ENCODE measurements at regions not wholly inside any gene's neighbourhood (a gene's known extent, or its start where the extent isn't known, plus 50 kb on each side); places are given as distances from the start of the nearest gene placed in this dataset.

DNA sequence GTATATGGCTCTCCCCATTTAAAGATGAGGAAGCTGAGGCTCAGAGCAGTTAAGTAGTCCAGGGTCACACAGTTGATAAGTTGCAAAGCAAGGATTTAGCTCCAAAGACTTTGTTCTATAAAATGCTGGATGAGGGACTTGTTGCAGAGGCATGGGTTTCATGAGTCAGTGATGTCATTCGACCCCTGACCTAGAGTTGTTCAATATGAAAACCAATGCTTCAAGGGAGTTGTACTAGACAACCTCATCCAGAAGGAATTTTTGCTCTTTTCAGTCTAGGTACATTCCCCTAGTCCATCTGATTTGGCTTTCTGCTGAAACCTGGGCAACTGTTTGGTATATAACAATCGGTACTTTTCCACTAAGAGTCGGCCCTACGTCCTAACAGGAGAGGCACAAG, 550.4 kb downstream of the EBF1 start:
- no peak for DNase-seq

DNA sequence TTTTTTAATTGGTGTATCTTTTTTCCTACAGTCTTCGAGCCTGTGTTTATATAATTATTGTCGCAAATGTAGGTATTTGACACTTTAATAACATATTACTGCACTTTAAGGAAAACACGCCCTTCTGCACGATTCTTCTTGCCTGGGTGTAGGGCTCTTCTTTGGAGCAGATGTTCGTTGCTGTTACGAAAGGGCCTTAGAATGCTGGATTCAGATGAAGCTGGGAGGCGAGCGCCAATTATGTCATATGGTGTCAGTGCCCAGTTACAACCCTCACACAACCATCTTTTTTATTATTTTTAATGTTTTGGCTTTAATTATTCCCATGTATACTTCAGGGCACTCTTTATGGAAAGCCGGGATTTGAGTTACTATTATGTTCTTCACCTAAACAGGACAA, 553.0 kb downstream of the EBF1 start:
- DNase-seq: no peak

DNA sequence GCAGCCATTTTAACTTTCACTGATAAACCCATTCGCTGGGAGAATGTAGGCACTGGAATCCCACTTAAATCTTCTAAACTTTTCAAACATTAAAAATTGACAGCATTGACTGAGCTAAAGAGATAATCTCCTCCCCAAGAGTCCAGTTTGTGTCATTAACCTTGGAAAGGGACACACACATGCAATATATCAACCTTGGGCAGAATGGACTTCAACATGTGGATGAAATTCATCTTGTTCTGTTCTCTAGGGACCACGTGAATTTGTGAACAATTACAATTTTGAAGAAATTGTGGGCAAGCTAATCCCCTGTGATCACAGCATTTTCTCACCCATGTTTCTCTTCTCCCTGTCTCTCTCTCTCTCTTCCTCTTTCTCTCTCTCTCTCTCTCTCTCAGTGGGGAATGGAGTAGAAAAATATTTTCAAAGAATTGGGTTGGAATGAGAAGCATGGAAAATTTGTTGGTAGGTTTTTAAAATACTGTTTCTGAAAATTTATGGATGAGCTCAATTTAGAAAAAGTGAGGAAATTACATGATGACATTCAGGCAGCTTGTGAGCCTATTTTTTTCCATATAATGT, 553.7 kb downstream of the EBF1 start:
- DNase-seq: no peak

DNA sequence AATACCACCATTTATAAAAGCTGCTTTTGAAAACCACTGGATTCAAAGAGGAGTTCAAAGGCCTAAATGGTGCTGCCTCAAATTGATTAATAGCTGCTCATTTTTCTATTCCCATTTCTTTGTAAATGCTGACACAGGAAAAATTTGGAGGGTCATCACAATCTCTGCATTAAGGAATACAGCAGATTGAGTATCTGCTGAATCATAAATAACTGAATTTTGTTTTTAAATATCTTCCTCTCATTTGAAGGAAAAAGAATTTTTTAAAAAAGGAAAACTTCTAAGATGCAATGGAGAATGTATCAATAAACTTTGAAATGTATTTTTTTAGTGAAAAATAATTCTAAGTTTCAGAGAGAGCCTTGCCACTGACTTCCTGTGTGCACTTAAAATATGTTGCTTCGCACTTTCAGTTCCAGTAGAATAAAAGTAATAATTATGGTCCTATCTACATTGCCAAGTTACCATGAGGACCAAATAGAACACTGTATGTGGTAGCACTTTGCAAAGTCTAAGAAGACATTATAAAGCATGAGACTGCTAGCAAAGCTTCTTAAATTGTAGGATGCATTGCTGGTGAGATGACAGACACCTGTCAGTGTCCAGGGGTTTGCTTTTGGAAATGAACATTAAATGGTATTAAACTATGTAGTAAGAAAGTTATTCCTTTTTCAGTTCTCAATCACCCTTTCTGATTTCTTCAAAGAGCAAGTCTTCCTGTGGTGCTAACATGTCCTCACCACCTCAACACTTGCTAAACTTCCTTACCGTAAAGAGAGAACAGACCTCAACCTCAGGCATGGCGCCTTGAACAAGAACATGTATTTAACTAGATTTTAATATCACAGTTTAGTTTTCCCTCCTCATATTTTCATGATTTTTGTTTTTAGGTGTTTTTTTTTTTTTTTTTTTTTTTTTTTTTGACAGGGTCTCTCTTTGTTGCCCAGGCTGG, 555.1 kb downstream of the EBF1 start:
- no peak for DNase-seq

DNA sequence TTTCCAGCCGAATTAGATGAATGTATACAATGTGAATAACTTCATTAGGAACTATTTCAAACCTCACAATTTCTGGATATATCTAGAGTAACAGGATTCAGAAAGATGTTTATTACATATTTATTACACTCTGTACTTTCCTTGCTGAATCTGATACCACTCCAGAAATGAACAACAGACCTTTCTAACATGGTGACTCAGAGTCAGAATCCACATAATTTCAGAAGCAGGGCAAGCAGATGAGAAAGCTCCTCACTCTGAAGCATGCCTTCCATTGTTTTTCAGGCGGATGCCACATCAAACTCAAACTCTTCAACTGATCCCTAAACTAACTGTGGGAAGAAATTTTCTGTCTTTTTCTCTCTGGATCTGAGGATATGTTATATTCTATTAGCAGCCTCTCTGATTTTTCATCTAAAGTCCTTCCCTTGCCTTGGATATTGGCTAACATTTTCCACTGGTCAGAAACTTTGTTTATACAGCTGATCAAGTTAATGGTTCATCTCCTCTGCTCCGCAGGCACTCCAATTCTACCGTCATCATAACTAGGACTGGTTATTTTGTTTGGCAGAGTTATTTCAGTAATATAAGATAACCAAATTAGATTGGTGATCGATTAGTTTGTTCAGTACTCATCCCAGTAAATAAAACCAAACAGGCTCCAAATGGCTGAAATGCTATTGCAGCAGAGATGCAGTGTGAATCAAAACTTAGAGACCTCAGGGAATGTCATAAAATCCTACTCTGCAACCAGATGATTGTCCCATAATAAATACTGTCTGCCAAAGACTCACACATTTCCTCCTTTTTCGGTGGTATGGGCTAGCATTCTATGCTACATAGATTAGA, 556.0 kb downstream of the EBF1 start:
- DNase-seq: no peak

DNA sequence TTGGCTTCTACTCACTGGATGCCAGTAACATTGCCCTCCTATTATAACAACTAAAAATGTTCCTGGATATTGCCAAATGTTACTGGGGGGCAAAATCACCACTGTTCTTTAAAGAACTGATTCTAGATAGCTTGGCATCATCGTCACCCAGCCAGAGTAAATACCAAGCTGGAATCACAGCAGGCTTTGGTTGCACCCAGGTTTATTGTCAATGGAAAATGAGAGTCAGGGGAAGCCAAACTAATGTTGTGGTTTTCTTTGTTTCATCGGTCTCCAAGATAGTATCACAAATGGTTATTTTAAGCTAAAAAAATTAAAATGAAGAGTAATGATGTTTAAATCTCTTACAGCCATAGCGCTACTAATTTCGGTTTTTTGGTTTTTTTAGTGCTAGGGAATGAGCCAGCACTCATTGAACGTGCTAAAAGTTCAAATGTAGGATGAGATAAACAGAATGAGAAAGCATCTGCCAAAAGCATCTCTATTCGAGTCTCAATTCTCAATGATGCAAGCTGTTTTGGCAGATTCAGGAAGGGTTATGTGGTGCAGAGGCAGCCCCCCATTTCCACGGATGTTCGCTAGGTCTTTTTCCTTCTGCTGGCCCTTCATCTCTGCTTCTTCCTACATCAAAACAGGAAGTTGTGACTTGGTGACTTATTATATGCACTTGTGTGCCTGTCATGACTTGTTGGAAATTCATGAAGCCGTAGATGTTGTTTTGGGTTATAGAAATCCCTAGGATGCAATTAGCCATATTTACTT, 558.0 kb downstream of the EBF1 start:
- DNase-seq: no peak

DNA sequence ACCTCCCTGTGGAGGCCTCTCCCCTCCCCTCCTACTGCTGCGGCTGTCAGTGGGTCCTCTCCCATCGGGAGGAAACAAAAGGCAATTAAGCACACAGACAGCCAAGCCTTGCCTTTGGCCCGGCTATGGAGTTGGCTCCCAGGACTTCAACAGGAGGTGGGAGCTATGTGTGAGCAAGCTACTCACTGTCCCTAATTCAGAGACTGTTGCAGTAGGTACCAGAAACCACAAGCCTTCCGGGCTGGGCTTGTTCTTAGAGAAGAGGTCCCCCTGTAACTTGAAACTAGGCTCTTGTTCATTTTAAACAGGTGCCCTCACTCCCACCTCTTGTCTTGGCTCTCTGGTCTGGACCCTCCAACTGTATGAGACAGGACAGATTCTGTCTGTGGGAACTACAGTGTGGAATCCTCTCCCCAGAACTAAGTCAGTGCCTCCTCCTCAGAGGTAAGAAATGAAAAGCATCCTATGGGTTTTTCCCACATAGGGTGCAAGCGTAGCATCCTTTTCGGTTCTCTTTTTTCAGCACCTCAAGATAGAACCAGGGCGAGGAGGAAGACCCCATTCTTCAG, 561.1 kb downstream of the EBF1 start:
- DNase-seq: no peak

DNA sequence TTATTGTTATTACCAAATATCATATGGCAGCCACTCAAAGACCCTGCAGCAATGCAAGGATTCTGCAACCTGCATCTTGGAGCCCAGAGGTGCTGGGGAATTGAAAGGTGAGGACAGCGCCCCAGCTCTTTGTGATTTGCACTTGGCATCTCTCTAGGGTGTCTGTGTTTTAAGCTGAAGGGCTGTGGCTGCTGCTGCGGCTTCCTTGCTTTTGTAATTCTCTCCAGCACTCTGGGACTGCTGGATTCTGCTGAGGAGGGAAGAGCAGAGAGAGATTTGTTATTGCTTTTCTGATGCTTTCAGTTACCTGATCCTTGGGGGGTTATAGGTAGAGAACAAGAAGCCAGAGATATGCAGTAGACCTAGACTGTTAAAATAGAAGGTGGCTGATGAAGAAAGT, 562.4 kb downstream of the EBF1 start:
- DNase-seq: no peak

DNA sequence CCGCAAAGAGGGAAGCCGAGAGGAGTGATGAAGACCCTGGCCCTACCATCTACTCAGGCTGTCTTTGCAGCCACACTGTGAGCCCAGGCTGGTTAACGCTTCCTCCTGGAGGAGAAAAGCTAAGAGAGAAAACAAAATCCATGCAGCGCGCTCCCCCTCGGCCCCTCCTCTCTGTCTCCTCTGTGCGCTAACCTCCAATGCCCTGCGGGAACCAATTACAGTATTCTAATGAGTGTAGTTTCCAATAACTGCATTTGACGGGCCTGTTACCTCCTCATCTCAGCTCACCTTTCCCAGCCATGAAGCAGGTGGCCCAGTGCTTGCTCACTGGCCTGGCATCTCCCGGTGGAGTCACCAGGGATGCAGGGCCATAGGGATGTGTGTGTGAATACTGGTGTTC, 565.5 kb downstream of the EBF1 start:
- DNase-seq: no peak

DNA sequence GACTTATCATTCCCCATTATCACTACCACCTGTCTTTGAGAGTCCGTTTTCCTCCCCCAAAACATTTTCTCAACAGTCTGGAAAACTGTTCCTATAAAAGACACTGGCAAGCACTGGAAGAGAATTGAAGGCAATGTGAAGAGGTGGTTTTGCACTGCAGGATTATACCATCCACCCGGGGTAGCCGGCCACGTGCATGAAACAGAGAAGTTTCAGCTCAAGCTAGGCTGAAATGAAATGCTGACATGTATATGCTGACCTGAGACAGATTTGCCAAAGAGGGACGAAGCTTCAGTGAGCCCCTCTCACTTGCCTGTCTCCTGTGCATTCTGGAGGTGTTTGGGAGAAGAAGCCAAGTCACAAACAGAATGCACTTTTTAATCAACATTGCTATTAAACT, 567.0 kb downstream of the EBF1 start:
- no peak for DNase-seq

DNA sequence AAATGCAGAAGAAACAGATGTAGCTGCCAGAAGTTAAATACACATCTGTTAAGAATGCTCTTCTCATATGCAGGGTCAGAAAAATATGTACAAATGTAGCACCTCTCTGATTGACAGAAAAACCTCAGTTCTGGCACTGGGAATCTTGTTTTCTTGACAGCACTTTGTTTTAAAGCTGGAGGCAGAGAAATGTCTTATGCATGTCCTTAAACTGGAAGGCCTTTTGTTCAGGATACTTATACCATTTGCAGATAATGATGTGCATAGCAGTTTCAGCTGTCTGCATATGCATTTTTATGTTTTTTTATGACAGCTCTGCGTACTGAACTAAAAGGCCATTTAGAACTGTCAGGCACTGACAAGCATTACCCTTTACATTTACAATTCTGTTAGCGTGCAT, 567.9 kb downstream of the EBF1 start:
- DNase-seq: no peak

DNA sequence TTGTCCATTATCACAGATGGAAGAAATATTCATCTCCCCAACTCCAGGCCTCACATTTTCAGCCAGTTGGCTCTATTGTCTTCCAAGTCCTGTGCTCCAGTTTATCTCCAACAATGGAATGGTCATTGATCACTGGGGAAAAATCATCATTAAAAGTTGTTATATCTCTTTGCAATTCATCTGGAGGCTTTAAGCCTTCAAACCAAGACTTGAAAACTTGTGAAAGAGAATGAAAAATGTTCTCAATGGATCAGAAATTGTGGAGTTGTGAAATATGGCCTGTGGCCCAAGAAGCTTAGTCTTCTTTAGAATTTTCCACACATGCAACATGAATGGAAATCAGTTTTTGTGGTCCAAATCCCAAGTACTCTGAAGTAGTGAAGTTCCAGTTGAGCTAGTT, 569.6 kb downstream of the EBF1 start:
- no peak for DNase-seq

DNA sequence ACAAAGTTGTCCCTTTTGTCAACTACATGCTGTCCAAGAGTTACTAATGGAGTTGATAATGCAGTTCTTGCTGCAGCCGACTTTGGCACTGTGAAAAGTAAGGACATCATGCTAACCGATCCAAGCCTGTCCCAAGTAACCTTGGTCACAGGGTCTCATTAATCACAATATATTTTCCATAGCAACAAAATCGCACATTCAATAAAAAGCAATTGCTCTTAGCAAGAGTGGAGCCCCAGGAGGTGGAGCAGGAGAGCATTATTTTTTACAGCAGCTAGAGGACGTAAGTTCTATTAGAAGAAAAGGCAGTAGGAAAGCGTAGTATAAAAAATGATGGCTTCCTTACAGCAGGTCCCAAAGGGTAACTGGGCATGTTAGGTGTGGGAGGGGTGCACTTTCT, 570.3 kb downstream of the EBF1 start:
- no peak for DNase-seq

DNA sequence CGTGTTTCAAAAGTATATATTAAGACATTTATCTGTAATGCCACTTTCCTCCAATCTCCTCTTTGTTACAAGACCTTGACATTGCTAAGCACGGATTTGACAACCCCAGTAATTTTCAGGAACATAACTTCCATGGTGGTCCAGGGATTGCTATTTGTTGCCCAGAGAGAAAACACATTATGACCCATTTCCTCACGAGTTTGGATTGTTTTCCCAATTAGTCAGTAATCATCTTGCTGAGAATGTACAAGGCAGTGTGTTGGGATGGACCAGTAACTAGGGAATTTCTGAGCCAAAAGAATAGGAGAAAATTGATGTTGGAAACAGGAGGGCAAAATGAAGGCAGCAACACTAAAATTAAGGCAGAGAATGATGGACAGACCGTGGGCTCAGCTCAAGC, 574.1 kb downstream of the EBF1 start:
- DNase-seq: no peak

DNA sequence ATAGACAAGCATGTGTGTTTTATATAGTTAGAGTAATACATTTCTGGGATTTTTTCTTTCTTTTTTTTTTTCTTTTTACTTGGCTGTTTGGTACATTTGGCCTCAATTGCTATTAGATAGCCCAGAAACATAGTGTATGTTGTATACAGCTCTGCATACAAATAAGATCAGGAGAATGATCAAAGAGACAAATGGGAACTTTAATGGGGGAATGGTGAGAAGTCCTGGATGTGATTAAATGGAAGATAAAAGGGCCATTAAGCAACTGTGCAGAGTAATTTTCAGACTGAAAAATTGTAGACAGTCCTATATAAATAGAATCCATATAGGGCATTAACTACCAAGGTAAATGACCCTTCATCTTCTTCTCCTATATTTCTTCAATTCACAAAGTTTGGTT, 575.6 kb downstream of the EBF1 start:
- DNase-seq: no peak

DNA sequence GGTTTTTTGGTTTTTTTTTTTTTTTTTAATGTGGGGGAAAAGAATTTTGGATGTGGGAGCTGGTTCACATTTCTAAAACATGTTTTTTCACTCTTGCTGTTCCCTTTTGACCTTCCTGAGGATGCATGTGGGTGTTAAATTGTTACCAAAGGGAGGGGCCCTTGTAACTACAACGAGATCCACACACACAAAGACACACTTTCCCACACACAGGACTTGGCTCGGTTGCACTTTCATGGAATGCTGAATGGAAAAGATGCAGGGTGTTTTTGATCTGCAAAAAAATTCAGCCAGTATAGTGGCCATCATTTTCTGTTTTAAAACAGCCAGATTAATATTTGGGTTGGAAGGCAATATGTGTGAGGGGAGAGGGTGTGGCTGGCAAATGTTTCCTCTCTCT, 576.9 kb downstream of the EBF1 start:
- no peak for DNase-seq

DNA sequence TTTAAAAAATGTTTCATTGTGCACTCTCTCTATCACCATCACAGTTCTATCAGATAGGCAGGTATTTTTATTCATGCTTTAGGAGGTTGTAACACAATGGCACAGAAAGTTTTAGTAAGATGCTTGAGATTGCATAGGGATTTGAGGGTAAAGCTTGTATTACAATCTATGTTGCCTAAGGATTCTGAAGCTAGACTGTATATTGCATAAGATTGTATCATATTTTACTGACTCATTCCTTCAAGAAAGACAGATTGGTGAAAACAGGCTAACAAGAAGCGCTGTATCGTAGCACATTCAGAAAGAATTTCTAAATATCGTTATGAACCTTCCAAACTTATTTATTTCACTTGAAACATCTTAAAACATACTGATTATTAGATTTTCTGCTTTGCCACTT, 577.7 kb downstream of the EBF1 start:
- DNase-seq: no peak

DNA sequence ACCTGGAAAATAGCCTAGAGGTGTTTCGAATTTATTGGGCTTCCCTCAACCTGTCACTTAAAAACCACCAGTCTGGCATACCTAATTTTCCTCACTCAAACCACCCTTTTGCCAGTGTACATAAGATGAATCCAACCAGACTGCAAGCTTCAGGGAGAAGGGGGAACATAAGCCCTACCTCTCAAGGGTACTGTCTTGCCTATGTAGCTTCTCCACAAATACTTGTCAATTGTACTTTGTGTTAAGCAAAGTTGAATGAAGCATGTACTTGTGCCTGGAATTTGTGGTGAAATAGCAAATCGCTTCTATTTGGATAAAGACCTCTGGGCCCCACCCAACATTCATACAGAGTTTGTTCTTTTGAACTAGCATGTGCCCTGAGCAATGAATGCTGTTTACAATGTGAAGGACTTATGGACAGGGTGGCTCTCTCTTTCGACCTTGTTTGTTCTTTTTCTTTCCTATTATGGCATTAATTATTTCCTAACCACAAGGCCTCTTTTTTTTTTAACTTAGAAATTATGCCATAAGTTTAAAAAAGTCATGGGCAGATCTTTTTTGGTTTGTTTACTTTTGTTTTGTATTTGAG, 580.2 kb downstream of the EBF1 start:
- DNase-seq: no peak

DNA sequence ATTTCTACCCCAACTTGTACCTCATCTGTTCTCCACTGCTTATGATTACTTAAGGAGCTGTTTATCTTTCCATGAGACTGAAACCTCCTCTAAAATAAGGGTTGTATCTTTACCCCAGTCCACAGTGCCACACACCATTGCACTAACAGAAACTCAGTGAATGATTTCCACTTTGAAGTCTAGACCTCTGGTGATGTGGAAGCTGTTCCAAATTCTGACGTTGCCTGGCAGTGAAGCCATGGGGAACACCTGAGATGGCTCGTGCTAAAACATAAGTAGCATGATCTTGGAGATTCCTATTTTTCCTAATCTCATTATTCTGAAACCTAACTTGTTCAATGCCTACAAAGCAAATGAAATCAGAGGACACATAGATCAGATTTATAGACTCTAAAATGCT, 583.2 kb downstream of the EBF1 start:
- no peak for DNase-seq

DNA sequence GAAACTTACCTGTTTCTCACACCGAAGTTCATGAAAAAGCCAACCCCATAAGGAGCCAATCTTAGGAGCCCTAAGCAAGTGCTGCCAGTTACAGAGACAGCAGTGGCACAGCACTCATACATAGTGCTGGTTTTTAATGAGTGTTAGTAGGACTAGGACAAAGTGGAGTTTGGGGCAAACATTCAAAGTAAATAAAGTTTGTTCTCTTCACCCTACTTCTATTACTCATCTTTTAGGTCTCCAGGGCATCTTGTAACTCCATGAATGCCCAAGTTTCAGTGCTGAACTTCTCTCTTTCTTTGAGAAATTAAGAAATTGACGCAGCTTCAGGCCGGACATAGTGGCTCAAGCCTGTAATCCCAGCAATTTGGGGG, 584.7 kb downstream of the EBF1 start:
- DNase-seq: no peak

DNA sequence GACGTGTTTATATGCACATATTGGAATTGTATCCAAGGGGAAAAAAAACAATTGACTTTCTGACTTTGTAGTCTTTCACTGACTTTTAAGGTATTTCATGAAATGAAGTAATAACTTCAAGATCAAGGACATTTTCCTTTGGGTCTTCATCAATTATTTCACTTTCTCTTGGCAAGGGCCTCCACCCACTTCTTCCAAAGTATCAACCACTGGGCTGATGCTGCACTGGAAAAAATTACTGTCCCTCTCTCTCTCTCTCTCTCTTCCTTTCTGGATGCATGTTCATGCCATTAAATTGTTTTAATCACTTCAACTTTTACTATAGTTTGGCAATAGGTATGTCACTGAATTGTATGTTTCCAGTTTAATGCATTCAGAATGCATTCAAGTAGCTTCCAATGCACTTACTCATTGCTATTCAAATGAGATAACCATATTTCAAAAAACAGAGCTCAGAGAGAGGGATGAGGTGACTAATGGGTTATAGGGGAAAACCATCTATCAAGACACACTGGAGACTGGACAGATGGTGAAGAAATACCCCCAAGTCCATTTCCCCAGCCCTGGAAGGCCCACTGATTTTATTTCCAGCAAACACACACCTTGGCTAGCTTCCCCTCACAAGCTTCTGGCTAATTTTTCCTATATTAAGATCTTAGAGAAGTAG, 585.3 kb downstream of the EBF1 start:
- DNase-seq: no peak

Data from hematopoietic multipotent progenitor cell treated with erythropoietin and hydrocortisone succinate and interleukin-3 and kit ligand, for 8 days (in vitro differentiated cells).